Activated B cell treated with CpG ODN at 0.5 μM for 24 hours (primary cell): ENCODE measurements at regions not wholly inside any gene's neighbourhood (a gene's known extent, or its start where the extent isn't known, plus 50 kb on each side); places are given as distances from the start of the nearest gene placed in this dataset.

Experiments
- ATAC-seq: fragments of 200-7000 bp; cut with Tn5 transposase; one replicate; pipeline ENCODE4 v1.10.0; 2021; ENCODE audit warnings: low read depth, mild to moderate bottlenecking, moderate library complexity
- CTCF ChIA-PET: fragments of 350-600 bp; sonication (Branson Sonifier 250); formaldehyde crosslinking; loops from one replicate; lab custom pipeline; 2021; ENCODE audit warnings: antibody characterized with exemption; lab: Charles Lee
- POLR2A ChIA-PET: fragments of 350-600 bp; sonication (Branson Sonifier 250); formaldehyde crosslinking; loops from one replicate; lab custom pipeline; 2021; ENCODE audit warnings: antibody characterized with exemption; lab: Charles Lee
- DNase-seq: peaks from one replicate; pipeline ENCODE4 v3.0.0; 2022
- H3K27ac Mint-ChIP-seq: one replicate; pipeline ENCODE4 v1.8.0; 2020; ENCODE audit warnings: mixed read lengths
- H3K27me3 Mint-ChIP-seq: one replicate; pipeline ENCODE4 v1.8.0; 2021; ENCODE audit warnings: mixed read lengths
- H3K36me3 Mint-ChIP-seq: one replicate; pipeline ENCODE4 v1.8.0; 2021; ENCODE audit warnings: low read depth, mixed read lengths
- H3K4me1 Mint-ChIP-seq: one replicate; pipeline ENCODE4 v1.8.0; 2021; ENCODE audit warnings: mixed read lengths
- H3K4me3 Mint-ChIP-seq: one replicate; pipeline ENCODE4 v1.8.0; 2020; ENCODE audit warnings: mild to moderate bottlenecking, mixed read lengths
- H3K9me3 Mint-ChIP-seq: one replicate; pipeline ENCODE4 v1.8.0; 2020; ENCODE audit warnings: mixed read lengths
- CTCF ChIP-seq: fragments of 200-600 bp; IDR thresholded peaks from one replicate; pipeline ENCODE4 v1.8.0; 2022; ENCODE audit warnings: antibody characterized with exemption, mild to moderate bottlenecking
- intact Hi-C: fragments of 100-400 bp; cut with micrococcal nuclease; formaldehyde crosslinking; loops from one replicate; pipeline ENCODE4 v1.15.1; 2024

- intact Hi-C loops, result no loop called here
- H3K4me3 Mint-ChIP-seq, result no peak overlapping the region
- H3K36me3 Mint-ChIP-seq, result no peaks in the 10 kb centered on the region
- TF ChIP-seq CTCF, result no peak
- ChIA-PET CTCF (interaction anchor here (1.0 to 1.2 kb wide), 2 partner anchors 14 to 325 kb away, joined by 3 read pairs; no protein-coding TSS in a partner anchor), POLR2A (no interaction called here)
- H3K4me1 Mint-ChIP-seq, result no peaks in the 10 kb centered on the region
- no peak overlapping the region for H3K27ac Mint-ChIP-seq
- H3K27me3 Mint-ChIP-seq, result peaks cover 24% of the 10 kb centered on the region
- no peaks in the 10 kb centered on the region for H3K9me3 Mint-ChIP-seq
- DNase-seq, result no peak
- ATAC-seq, result no peak
Measured at GRCh38 chr20:51312480-51312783, 230.1 kb downstream of the NFATC2 start.

GRCh38 chr20:51311636-51312479, 230.7 kb downstream of the NFATC2 start:
- ChIA-PET CTCF (interaction anchor here (1.2 kb wide), 1 partner anchor 14 kb away, joined by 3 read pairs; no protein-coding TSS in a partner anchor), POLR2A (no interaction called here)
- ATAC-seq (no peak), DNase-seq (no peak)
- no peaks in the 10 kb centered on the region for H3K36me3 Mint-ChIP-seq
- no peaks in the 10 kb centered on the region for H3K9me3 Mint-ChIP-seq
- H3K4me3 Mint-ChIP-seq, result no peak overlapping the region
- TF ChIP-seq CTCF, result no peak
- intact Hi-C loops, result no loop called here
- peaks cover 26% of the 10 kb centered on the region for H3K27me3 Mint-ChIP-seq
- H3K27ac Mint-ChIP-seq, result no peak overlapping the region
- no peaks in the 10 kb centered on the region for H3K4me1 Mint-ChIP-seq

- ChIA-PET POLR2A (no interaction called here), CTCF (interaction anchor here (8.1 kb wide), 1 partner anchor 323 kb away, joined by 109 read pairs; no protein-coding TSS in a partner anchor)
- ATAC-seq, result no peak
Measured at GRCh38 chr20:51310216-51310615, 232.3 kb downstream of the NFATC2 start.

DNA sequence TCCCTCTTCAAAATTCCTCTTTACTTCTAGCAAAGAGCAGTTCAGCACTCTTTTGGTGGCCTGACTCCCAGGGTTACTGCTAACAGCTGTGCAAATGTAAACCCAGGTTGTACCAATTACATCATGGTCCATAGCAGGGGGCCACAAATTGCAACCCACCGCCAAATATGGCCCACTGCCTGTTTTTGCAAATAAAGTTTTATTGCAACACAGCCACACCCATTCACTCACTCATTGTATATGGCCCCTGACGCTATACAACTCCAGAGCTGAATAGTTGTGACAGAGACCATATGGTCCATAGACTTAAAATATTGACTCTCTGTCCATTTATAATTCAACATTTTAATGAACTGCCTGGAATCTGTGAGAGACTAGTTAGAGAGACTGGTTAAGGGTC, 233.4 kb downstream of the NFATC2 start:
- ChIA-PET POLR2A (no interaction called here), CTCF (interaction anchor here (1.2 to 8.1 kb wide), 5 partner anchors 316 to 521 kb away, joined by 3 to 109 read pairs (median 4); no protein-coding TSS in a partner anchor)
- ATAC-seq, result no peak
- Mint-ChIP-seq H3K36me3 (no peaks in the 10 kb centered on the region), H3K27ac (no peak overlapping the region), H3K9me3 (peaks cover 2% of the 10 kb centered on the region), H3K27me3 (peaks cover 29% of the 10 kb centered on the region), H3K4me3 (no peak overlapping the region), H3K4me1 (no peaks in the 10 kb centered on the region)
- DNase-seq, result no peak
- TF ChIP-seq CTCF, result no peak
- intact Hi-C loops, result no loop called here

More at GRCh38 chr20:51310216-51310615, 232.3 kb downstream of the NFATC2 start:
- H3K27ac Mint-ChIP-seq, result no peak overlapping the region
- H3K4me3 Mint-ChIP-seq, result no peak overlapping the region
- intact Hi-C loops, result no loop called here
- no peak for TF ChIP-seq CTCF
- no peaks in the 10 kb centered on the region for H3K36me3 Mint-ChIP-seq
- H3K4me1 Mint-ChIP-seq, result no peaks in the 10 kb centered on the region
- DNase-seq, result no peak
- H3K27me3 Mint-ChIP-seq, result peaks cover 29% of the 10 kb centered on the region
- H3K9me3 Mint-ChIP-seq, result no peaks in the 10 kb centered on the region
